ENCODE measurements at regions not wholly inside any gene's neighbourhood (a gene's known extent, or its start where the extent isn't known, plus 50 kb on each side); places are given as distances from the start of the nearest gene placed in this dataset.

DNA sequence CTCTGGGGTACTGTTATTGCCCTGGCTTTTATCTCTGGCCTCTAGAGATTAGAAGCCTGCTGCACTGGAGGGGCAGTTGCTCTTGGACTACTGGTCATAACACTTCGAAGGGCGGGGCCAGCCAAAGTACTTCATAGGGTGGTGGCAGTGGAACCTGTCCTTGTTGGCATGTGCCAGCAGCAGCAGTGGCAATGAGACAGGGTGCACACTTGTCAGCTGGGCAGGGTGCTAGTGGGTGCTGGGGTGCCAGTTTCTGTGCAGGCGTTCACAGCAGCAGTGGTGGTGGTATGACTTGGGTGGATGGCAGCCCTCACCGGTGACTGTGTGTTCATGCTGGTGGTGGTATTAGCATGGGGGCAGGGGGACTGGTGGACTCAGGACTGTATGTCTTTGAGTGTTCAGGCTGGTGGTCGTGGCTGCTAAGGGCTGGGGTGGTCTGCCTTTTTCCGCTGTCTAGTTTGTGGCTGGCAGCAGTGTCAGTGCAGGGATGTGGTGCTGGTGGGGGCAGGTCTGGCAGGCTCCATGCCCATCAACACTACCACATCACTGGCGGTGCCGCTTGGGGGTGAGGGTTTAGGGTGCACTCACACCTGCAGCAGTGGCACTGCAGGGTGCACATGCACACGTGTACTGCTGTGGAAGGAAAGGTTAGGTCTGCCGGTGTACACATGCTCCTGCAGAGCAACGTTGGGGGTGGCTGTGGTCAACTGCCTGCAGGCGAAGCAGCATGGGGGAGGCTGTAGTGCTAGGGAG, 176.1 kb upstream of the CDC14C start:
- Histone ChIP-seq H3K27me3 (ENCODE audit: insufficient read depth, poor library complexity, severe bottlenecking) (peaks cover 19% of the 10 kb centered on the region), H3K27ac (ENCODE audit: poor library complexity, severe bottlenecking) (no peak overlapping the region), H3K4me3 (ENCODE audit: severe bottlenecking) (no peak overlapping the region), H3K9me3 (ENCODE audit: severe bottlenecking) (no peaks in the 10 kb centered on the region), H3K4me1 (ENCODE audit: insufficient read depth, poor library complexity, severe bottlenecking) (no peaks in the 10 kb centered on the region), H3K36me3 (ENCODE audit: low read depth) (no peaks in the 10 kb centered on the region)
- ATAC-seq (ENCODE audit: low read depth) (no peak), DNase-seq (ENCODE audit: low spot score) (no peak)
- TF ChIP-seq, protein P1, sequence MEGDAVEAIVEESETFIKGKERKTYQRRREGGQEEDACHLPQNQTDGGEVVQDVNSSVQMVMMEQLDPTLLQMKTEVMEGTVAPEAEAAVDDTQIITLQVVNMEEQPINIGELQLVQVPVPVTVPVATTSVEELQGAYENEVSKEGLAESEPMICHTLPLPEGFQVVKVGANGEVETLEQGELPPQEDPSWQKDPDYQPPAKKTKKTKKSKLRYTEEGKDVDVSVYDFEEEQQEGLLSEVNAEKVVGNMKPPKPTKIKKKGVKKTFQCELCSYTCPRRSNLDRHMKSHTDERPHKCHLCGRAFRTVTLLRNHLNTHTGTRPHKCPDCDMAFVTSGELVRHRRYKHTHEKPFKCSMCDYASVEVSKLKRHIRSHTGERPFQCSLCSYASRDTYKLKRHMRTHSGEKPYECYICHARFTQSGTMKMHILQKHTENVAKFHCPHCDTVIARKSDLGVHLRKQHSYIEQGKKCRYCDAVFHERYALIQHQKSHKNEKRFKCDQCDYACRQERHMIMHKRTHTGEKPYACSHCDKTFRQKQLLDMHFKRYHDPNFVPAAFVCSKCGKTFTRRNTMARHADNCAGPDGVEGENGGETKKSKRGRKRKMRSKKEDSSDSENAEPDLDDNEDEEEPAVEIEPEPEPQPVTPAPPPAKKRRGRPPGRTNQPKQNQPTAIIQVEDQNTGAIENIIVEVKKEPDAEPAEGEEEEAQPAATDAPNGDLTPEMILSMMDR (IDR thresholded peaks at IDR 0.05; ENCODE audit: poor library complexity, severe bottlenecking) = no peak

DNA sequence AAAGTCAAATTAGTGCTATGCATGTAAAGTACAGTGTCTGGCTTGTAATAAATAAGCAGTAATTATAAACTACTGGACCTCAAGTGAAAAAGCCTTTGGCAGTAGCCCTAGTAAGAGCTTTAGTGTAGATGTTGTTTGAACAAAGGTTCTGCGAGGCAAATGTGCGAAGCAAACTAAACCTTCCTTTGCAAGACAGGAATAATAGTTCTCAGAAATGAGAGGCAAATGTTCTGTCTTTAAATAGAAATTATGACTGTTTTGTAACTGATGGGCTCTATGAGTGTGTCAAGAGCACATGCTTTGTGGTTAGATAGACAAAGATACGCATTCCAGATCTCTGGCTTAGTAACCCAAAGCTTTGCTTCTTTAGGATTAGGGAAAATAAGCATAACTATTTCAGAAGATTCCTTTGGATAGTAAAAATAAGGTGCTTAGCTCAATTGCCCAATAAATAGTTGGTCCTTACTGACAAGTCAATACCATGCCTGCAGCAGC, 169.2 kb upstream of the CDC14C start:
- Histone ChIP-seq H3K9me3 (ENCODE audit: severe bottlenecking) (no peaks in the 10 kb centered on the region), H3K27ac (ENCODE audit: poor library complexity, severe bottlenecking) (no peak overlapping the region), H3K4me3 (ENCODE audit: severe bottlenecking) (no peak overlapping the region), H3K36me3 (ENCODE audit: low read depth) (no peaks in the 10 kb centered on the region), H3K27me3 (ENCODE audit: insufficient read depth, poor library complexity, severe bottlenecking) (peaks cover 13% of the 10 kb centered on the region), H3K4me1 (ENCODE audit: insufficient read depth, poor library complexity, severe bottlenecking) (no peaks in the 10 kb centered on the region)
- TF ChIP-seq, protein P1 (IDR thresholded peaks at IDR 0.05; ENCODE audit: poor library complexity, severe bottlenecking) = no peak
- DNase-seq (ENCODE audit: low spot score) (no peak), ATAC-seq (ENCODE audit: low read depth) (0 out of 3 replicates have a peak, but pooled peaks have one; percentile 21)

DNA sequence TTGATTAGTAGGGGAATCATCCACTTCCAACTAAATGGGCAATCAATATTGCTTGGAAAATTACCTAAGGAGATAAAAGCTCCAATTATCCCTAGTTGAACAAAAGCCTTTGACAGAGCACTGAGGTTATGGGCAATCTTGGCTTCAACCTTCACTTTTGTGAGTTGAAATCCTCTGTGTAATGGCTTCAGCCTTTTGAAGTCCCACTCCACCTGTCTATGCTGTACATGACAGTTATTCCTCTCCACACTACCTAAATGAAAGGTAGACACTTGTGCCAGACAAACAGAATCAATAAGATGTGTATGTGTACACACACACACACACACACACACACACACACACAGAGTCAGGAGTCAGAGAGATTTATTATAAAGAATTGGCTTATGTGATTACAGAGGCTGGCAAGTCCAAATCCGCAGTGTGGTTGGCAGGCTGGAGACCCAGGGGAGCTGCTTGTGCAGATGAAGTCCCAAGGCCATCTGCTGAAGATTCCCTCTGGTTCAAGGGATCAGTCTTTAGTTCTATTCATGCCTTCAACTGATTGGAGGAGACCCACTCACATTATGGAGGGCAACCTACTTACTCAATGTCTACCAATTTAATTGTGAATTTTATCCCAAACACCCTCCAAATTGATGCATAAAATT, 164.8 kb upstream of the CDC14C start:
- no peaks in the 10 kb centered on the region for H3K4me1 ChIP-seq (ENCODE audit: insufficient read depth, poor library complexity, severe bottlenecking)
- H3K36me3 ChIP-seq (ENCODE audit: low read depth) = no peaks in the 10 kb centered on the region
- DNase-seq (ENCODE audit: low spot score) (no peak), ATAC-seq (ENCODE audit: low read depth) (no peak)
- H3K4me3 ChIP-seq (ENCODE audit: severe bottlenecking) = no peak overlapping the region
- TF ChIP-seq, protein P1 (IDR thresholded peaks at IDR 0.05; ENCODE audit: poor library complexity, severe bottlenecking) = no peak
- H3K27me3 ChIP-seq (ENCODE audit: insufficient read depth, poor library complexity, severe bottlenecking) = no peaks in the 10 kb centered on the region
- H3K9me3 ChIP-seq (ENCODE audit: severe bottlenecking) = no peaks in the 10 kb centered on the region
- H3K27ac ChIP-seq (ENCODE audit: poor library complexity, severe bottlenecking) = no peak overlapping the region

DNA sequence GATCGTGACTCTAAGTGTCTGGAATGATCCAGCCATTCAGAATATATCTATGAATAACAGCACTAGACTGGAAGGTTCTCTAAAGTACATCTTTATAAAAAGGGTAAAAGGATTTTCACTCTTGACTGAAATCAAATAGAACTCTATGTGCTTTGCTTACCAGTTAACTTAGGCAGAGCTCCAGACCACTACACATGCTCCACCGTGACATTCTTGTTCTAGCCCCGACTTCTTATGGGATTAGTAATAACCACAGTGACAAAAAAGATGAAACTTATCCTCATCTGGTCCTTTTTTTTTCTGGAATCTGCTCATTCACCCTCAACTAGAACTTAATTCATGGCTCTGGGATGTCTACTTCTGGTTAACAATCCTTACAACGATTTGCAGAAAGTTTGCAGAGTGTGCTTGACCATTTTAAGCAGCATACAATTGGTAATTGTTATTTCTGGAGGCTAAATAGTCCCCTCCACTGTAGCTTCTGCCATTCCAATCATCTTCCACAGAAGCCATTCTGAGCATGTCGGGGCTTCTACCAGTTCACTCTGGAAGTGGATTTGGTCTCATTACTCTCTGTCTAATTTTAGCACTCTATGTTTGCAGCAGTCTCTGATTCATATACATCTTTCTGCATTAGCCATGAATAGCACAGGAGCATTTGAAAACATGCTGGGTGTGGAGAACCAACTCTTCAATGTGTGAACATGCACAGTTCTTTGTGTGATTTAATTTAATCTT, 163.7 kb upstream of the CDC14C start:
- DNase-seq (ENCODE audit: low spot score) (no peak), ATAC-seq (ENCODE audit: low read depth) (no peak)
- Histone ChIP-seq H3K4me1 (ENCODE audit: insufficient read depth, poor library complexity, severe bottlenecking) (no peaks in the 10 kb centered on the region), H3K27ac (ENCODE audit: poor library complexity, severe bottlenecking) (no peak overlapping the region), H3K27me3 (ENCODE audit: insufficient read depth, poor library complexity, severe bottlenecking) (peaks cover 2% of the 10 kb centered on the region), H3K9me3 (ENCODE audit: severe bottlenecking) (no peaks in the 10 kb centered on the region), H3K36me3 (ENCODE audit: low read depth) (no peaks in the 10 kb centered on the region), H3K4me3 (ENCODE audit: severe bottlenecking) (no peak overlapping the region)
- TF ChIP-seq, protein P1 (IDR thresholded peaks at IDR 0.05; ENCODE audit: poor library complexity, severe bottlenecking) = no peak
